K562 (cell line): ENCODE measurements at regions not wholly inside any gene's neighbourhood (a gene's known extent, or its start where the extent isn't known, plus 50 kb on each side); places are given as distances from the start of the nearest gene placed in this dataset.

Source experiments
- BCLAF1 ChIP-seq, 2 experiments: fragments of 450-650 bp in 1 of 2; IDR thresholded peaks; 2 replicates each; pipeline ENCODE4 v1.6.1; 2011 to 2017; ENCODE audit warnings: low read depth in 2 of 2, antibody characterized with exemption in 1 of 2, borderline replicate concordance in 1 of 2, low read length in 1 of 2, mild to moderate bottlenecking in 1 of 2, mixed read lengths in 1 of 2; ENCODE audit not compliant: control insufficient read depth in 1 of 2
- BDP1 ChIP-seq: IDR thresholded peaks from 3 replicates; pipeline ENCODE4 v1.6.1; 2011; ENCODE audit not compliant: insufficient read length, insufficient read depth
- CAMTA2 ChIP-seq: fragments of 250-450 bp; sonication (Bioruptor Pico); conservative IDR thresholded peaks from 2 replicates; pipeline ENCODE4 v1.5.1; 2022
- EP300 ChIP-seq: IDR thresholded peaks from 2 replicates; pipeline ENCODE4 v1.6.1; 2012; ENCODE audit warnings: low read length, improper control_type of control experiment
- ERF ChIP-seq: fragments of 450-650 bp; formaldehyde crosslinking; IDR thresholded peaks from 2 replicates; pipeline ENCODE4 v1.4.0; 2020; ENCODE audit warnings: mild to moderate bottlenecking, mixed read lengths
- FOXJ2 ChIP-seq: fragments of 200-800 bp; sonication (Bioruptor generic); IDR thresholded peaks from 2 replicates; pipeline ENCODE4 v1.6.1; 2016; ENCODE audit warnings: missing genetic modification characterization, missing compliant biosample characterization
- FOXK1 ChIP-seq: sonication (generic); formaldehyde crosslinking; IDR thresholded peaks from 2 replicates; pipeline ENCODE4 v1.8.0; 2022; ENCODE audit warnings: missing genetic modification reagents, mild to moderate bottlenecking, borderline replicate concordance
- NCOR1 ChIP-seq: fragments of 450-650 bp; IDR thresholded peaks from 2 replicates; pipeline ENCODE4 v1.6.1; 2016; ENCODE audit warnings: mild to moderate bottlenecking, moderate library complexity
- SRSF7 ChIP-seq: fragments of 200-400 bp; formaldehyde crosslinking; optimal IDR thresholded peaks from 2 replicates; pipeline ENCODE3; 2017; ENCODE audit warnings: mild to moderate bottlenecking, low read depth, low read length
- TF ChIP-seq, protein P1 (sequence below): fragments of 250-450 bp; sonication (Bioruptor Pico); IDR thresholded peaks from 2 replicates; pipeline ENCODE4 v1.8.0; 2022; ENCODE audit warnings: moderate library complexity, mild to moderate bottlenecking, inconsistent platforms
- TF ChIP-seq, protein P2 (sequence below): fragments of 250-450 bp; sonication (Bioruptor Pico); IDR thresholded peaks from 2 replicates; pipeline ENCODE4 v1.5.0; 2021
- TF ChIP-seq, protein P3 (sequence below): fragments of 250-450 bp; sonication (Bioruptor Pico); IDR thresholded peaks from 2 replicates; pipeline ENCODE4 v1.8.0; 2022; ENCODE audit warnings: moderate library complexity, mild to moderate bottlenecking, inconsistent platforms
- TF ChIP-seq, protein P4 (sequence below): sonication (generic); formaldehyde crosslinking; IDR thresholded peaks from 2 replicates; pipeline ENCODE4 v1.8.1; 2023; ENCODE audit warnings: mild to moderate bottlenecking, missing genetic modification reagents
- TF ChIP-seq, protein P5 (sequence below): fragments of 450-650 bp; IDR thresholded peaks from 2 replicates; pipeline ENCODE4 v1.6.1; 2014; ENCODE audit warnings: low read depth, mild to moderate bottlenecking, moderate library complexity, borderline replicate concordance
- TF ChIP-seq, protein P6 (sequence below), 2 experiments: fragments of 450-650 bp in 1 of 2; sonication (generic) in 1 of 2; formaldehyde crosslinking in 1 of 2; IDR thresholded peaks in 1 of 2; conservative IDR thresholded peaks in 1 of 2; 2 replicates each; pipeline versions ENCODE4 v1.6.1 to v1.8.1; 2016 to 2023; ENCODE audit warnings: mild to moderate bottlenecking in 2 of 2, moderate library complexity in 2 of 2, inconsistent platforms in 1 of 2, missing genetic modification reagents in 1 of 2

- TF ChIP-seq, protein P1, sequence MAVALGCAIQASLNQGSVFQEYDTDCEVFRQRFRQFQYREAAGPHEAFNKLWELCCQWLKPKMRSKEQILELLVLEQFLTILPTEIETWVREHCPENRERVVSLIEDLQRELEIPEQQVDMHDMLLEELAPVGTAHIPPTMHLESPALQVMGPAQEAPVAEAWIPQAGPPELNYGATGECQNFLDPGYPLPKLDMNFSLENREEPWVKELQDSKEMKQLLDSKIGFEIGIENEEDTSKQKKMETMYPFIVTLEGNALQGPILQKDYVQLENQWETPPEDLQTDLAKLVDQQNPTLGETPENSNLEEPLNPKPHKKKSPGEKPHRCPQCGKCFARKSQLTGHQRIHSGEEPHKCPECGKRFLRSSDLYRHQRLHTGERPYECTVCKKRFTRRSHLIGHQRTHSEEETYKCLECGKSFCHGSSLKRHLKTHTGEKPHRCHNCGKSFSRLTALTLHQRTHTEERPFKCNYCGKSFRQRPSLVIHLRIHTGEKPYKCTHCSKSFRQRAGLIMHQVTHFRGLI (CRISPR knock-in tag): no peak
- TF ChIP-seq ERF (no peak), EP300 (peak; percentile 61), BDP1 (no peak), CAMTA2 (no peak), BCLAF1 (IDR thresholded peaks at IDR 0.05; ENCODE audit: borderline replicate concordance in 1 of 2, control insufficient read depth in 1 of 2, low read depth in 2 of 2, low read length in 1 of 2) (no peak), SRSF7 (no peak), NCOR1 (no peak), FOXJ2 (peak; percentile 62), FOXK1 (no peak)
- TF ChIP-seq, protein P2, sequence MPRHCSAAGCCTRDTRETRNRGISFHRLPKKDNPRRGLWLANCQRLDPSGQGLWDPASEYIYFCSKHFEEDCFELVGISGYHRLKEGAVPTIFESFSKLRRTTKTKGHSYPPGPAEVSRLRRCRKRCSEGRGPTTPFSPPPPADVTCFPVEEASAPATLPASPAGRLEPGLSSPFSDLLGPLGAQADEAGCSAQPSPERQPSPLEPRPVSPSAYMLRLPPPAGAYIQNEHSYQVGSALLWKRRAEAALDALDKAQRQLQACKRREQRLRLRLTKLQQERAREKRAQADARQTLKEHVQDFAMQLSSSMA (CRISPR knock-in tag): no peak
- TF ChIP-seq, protein P3, sequence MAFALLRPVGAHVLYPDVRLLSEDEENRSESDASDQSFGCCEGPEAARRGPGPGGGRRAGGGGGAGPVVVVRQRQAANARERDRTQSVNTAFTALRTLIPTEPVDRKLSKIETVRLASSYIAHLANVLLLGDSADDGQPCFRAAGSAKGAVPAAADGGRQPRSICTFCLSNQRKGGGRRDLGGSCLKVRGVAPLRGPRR (CRISPR knock-in tag): no peak
- TF ChIP-seq, protein P4, sequence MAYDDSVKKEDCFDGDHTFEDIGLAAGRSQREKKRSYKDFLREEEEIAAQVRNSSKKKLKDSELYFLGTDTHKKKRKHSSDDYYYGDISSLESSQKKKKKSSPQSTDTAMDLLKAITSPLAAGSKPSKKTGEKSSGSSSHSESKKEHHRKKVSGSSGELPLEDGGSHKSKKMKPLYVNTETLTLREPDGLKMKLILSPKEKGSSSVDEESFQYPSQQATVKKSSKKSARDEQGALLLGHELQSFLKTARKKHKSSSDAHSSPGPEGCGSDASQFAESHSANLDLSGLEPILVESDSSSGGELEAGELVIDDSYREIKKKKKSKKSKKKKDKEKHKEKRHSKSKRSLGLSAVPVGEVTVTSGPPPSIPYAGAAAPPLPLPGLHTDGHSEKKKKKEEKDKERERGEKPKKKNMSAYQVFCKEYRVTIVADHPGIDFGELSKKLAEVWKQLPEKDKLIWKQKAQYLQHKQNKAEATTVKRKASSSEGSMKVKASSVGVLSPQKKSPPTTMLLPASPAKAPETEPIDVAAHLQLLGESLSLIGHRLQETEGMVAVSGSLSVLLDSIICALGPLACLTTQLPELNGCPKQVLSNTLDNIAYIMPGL (CRISPR knock-in tag): no peak
- TF ChIP-seq, protein P5, sequence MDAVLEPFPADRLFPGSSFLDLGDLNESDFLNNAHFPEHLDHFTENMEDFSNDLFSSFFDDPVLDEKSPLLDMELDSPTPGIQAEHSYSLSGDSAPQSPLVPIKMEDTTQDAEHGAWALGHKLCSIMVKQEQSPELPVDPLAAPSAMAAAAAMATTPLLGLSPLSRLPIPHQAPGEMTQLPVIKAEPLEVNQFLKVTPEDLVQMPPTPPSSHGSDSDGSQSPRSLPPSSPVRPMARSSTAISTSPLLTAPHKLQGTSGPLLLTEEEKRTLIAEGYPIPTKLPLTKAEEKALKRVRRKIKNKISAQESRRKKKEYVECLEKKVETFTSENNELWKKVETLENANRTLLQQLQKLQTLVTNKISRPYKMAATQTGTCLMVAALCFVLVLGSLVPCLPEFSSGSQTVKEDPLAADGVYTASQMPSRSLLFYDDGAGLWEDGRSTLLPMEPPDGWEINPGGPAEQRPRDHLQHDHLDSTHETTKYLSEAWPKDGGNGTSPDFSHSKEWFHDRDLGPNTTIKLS: no peak; the same call in 1 of the 2 replicates
- TF ChIP-seq, protein P6, sequence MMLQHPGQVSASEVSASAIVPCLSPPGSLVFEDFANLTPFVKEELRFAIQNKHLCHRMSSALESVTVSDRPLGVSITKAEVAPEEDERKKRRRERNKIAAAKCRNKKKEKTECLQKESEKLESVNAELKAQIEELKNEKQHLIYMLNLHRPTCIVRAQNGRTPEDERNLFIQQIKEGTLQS (IDR thresholded peaks at IDR 0.05): peak; percentile 99
- TF ChIP-seq, protein P6 (CRISPR knock-in tag; conservative IDR thresholded peaks at IDR 0.05): peak; percentile 73; the same call in 1 of the 2 replicates
Observed at GRCh38 chr2:12456293-12457106, 260.2 kb upstream of the TRIB2 start (continued).
